RWPE1 (cell line): ENCODE measurements at regions not wholly inside any gene's neighbourhood (a gene's known extent, or its start where the extent isn't known, plus 50 kb on each side); places are given as distances from the start of the nearest gene placed in this dataset.

Source experiments
- CTCF ChIA-PET: fragments of 350-600 bp; sonication (Branson Sonifier 250); formaldehyde crosslinking; extraction: SDS; loops from one replicate; lab custom pipeline; 2021; lab: Yijun Ruan, JAX
- POLR2A ChIA-PET: fragments of 400-600 bp; formaldehyde crosslinking; extraction: SDS; loops from one replicate; lab custom pipeline; 2020; ENCODE audit warnings: antibody characterized with exemption; ENCODE audit not compliant: low non-redundant PET; lab: Yijun Ruan, JAX
- DNase-seq: peaks from one replicate; pipeline ENCODE4 v3.0.0; 2012; ENCODE audit warnings: low spot score
- H3K27ac ChIP-seq: fragments of 450-650 bp; 2 replicates; pipeline ENCODE4 v1.5.1; 2017
- CTCF ChIP-seq: fragments of 450-650 bp; conservative IDR thresholded peaks from 2 replicates; pipeline ENCODE4 v1.5.1; 2017; ENCODE audit warnings: low read depth, mild to moderate bottlenecking

- CTCF ChIA-PET: interaction anchor here (0.6 kb wide), 1 partner anchor 190 kb away, joined by 4 read pairs; no protein-coding TSS in a partner anchor
- no peak overlapping the region for H3K27ac ChIP-seq
- DNase-seq: no peak
- POLR2A ChIA-PET: no interaction called here
- no peak for TF ChIP-seq CTCF
Measured at GRCh38 chr15:38075466-38075865, 141.0 kb downstream of the TMCO5A start.

- ChIA-PET POLR2A (no interaction called here), CTCF (no interaction called here)
- TF ChIP-seq CTCF: no peak
- DNase-seq: no peak
- no peak overlapping the region for H3K27ac ChIP-seq
Measured at GRCh38 chr15:38076786-38077185, 142.3 kb downstream of the TMCO5A start.

DNA sequence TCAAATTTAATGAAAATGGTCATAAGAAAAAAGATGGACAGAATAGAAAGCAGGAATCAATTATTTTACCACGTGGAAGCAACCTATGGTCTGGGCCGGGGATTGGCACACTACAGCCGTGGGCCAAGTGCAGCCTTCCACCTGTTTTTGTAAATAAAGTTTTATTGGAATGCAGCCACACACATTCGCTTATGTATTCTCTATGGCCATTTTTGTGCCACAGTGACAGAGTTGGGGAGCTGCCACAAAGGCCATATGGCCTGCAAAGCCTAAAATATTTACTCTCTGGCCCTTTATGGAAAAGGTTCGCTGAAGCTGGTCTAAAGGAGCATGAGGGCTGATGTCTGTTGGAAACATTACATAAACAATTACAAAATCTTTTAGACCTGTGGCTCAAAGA is 144.8 kb downstream of the TMCO5A start:
- no peak for TF ChIP-seq CTCF
- DNase-seq: no peak
- CTCF ChIA-PET: interaction anchor here (0.6 kb wide), 1 partner anchor 621 kb away, joined by 6 read pairs; no protein-coding TSS in a partner anchor
- no peak overlapping the region for H3K27ac ChIP-seq
- POLR2A ChIA-PET: no interaction called here

DNA sequence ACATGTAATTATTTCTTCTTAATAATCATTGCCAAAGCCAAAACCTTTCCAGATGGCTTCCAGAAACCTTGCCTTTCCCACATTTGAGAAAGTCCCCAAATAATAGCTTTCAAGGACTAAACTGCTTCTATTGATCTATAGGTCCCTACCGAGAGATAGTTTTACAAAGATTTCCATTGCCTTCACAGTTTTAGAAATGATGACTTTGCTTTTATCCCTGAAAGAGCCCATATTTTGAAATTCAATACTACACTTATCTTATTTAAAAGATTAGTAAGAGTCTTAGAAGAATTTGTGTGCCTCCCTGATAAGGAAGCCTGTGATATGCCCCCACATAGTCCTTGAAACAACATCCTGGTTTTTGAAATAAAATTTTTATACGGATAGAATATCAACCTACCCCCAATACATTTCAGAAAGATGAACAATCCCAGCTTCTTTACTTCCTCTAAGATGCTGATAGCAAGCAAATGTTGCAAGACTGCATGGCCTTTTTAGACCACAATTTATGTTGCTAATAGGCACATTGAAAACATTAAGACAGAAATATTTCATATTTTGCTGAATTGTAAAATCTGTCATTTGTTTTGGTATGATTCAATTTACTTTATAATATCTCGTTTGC is 146.3 kb downstream of the TMCO5A start:
- TF ChIP-seq CTCF: no peak
- POLR2A ChIA-PET: interaction anchor here (0.7 kb wide), 1 partner anchor 280 kb away, joined by 3 read pairs; no protein-coding TSS in a partner anchor
- CTCF ChIA-PET: no interaction called here
- H3K27ac ChIP-seq: no peak overlapping the region
- DNase-seq: no peak

DNA sequence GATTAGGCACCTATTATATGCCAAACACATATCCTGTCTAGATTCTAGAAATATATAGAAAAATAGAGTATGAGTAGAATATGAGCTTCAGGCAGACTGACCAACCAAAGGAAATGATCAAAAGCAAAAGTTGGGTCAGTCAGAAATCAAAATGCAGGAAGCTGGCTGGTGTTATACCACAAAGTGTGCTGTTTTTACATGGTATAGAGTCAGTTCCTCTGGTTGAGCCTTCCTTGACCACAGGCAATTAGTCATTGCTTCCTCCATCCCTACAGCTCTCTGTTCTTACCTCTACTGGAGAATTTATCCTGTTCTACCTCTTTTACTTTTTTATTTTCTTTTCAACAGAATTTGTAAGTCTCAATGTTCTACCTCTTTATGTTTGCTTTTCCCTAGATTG is 149.8 kb downstream of the TMCO5A start:
- no peak overlapping the region for H3K27ac ChIP-seq
- no peak for DNase-seq
- TF ChIP-seq CTCF: no peak
- CTCF ChIA-PET: interaction anchor here (0.6 kb wide), 1 partner anchor 314 kb away, joined by 3 read pairs; no protein-coding TSS in a partner anchor
- POLR2A ChIA-PET: no interaction called here

DNA sequence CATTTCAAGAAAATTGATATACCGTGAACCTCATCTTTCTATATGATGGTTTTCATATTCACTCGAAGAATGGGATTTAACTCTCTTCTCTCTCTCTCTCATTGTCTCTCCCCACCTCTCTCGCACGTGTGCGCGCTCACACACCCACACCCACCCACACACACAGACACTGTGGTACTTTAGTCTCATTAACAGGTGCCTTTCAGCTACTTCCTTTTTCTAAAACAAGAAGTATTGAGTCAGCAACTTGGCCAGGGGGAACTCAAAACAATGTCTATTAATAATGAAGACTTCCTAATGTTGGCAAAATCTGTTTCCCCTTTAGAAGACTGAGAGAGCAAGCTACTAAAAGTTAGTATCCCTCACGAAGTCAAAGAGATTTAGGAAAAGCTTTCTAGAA is 150.7 kb downstream of the TMCO5A start:
- POLR2A ChIA-PET: no interaction called here
- DNase-seq: no peak
- TF ChIP-seq CTCF: no peak
- CTCF ChIA-PET: interaction anchor here (0.6 kb wide), 2 partner anchors 7 to 313 kb away, joined by 3 to 5 read pairs; no protein-coding TSS in a partner anchor
- no peak overlapping the region for H3K27ac ChIP-seq
